Activated T-cell treated with anti-CD3 and anti-CD28 coated beads, Interleukin-2, amount 50 U/mL, for 4 hours (primary cell): ENCODE measurements at regions not wholly inside any gene's neighbourhood (a gene's known extent, or its start where the extent isn't known, plus 50 kb on each side); places are given as distances from the start of the nearest gene placed in this dataset.

ENCODE experiments used
- ATAC-seq, 2 donors: fragments of 200-7000 bp; cut with Tn5 transposase; one replicate each; pipeline ENCODE4 v1.10.0; 2021
- DNase-seq: peaks from one replicate; pipeline ENCODE4 v3.0.0-alpha.2; 2020
- H3K27me3 Mint-ChIP-seq: one replicate; pipeline ENCODE4 v1.8.0; 2021; ENCODE audit warnings: low read depth, mixed read lengths
- H3K36me3 Mint-ChIP-seq: one replicate; pipeline ENCODE4 v1.8.0; 2022; ENCODE audit warnings: mixed read lengths; ENCODE audit not compliant: insufficient read depth
- H3K4me1 Mint-ChIP-seq: one replicate; pipeline ENCODE4 v1.8.0; 2021; ENCODE audit warnings: low read depth, mixed read lengths
- H3K4me3 Mint-ChIP-seq: one replicate; pipeline ENCODE4 v1.8.0; 2021; ENCODE audit warnings: mild to moderate bottlenecking, moderate library complexity, mixed read lengths
- H3K9me3 Mint-ChIP-seq: one replicate; pipeline ENCODE4 v1.8.0; 2021; ENCODE audit warnings: mixed read lengths

DNA sequence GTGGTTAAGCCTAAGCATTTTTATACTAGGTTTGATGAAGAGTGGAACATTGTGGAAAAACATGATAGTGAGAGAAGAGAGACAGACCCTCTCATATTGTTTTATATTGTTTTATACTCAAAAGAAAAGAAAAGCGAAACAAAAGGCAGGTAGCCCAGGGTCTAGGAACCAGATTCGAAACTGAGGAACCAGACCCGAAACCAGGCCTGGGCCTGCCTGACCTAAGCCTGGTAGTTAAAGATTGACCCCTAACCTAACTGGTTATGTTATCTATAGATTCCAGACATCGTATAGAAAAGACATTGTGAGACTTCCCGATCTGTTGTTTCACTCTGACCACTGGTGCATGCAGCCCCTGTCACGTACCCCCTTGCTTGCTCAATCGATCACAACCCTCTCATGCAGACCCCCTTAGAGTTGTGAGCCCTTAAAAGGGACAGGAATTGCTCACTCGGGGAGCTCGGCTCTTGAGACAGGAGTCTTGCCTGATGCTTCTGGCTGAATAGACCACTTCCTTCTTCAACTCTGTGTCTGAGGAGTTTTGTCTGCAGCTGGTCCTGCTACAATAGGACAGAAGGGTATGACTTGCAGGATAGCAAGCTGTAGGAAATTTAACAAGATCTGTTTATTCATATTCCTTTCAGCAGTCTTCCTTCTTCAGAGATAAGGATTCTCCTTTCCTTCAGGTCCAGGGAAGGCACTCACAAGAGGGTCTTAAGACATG is 147.1 kb upstream of the PLEKHA5 start:
- H3K9me3 Mint-ChIP-seq: peaks cover 12% of the 10 kb centered on the region
- no peaks in the 10 kb centered on the region for H3K27me3 Mint-ChIP-seq
- ATAC-seq (no peak), DNase-seq (no peak)
- no peaks in the 10 kb centered on the region for H3K4me1 Mint-ChIP-seq
- H3K4me3 Mint-ChIP-seq: no peak overlapping the region
- no peaks in the 10 kb centered on the region for H3K36me3 Mint-ChIP-seq

DNA sequence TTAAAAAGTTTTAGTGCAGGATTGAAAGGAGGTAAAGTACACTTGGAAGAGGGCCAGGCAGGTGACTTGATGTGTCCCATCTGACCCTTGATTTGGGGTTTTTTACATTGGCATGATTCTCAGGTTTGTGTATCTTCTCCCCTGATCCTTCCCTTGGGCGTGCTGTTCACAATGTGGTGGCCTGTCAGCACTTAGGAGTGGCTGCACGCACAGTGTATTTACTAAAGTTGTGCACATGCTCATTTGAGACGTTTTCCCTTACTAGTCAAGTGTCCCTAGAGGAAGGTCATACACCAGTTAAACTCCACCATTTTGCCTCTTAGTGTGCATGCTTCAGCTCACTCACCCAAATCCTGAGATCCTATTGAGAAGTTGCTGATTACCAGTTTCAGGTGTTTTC is 145.7 kb upstream of the PLEKHA5 start:
- H3K27me3 Mint-ChIP-seq: no peaks in the 10 kb centered on the region
- no peak overlapping the region for H3K4me3 Mint-ChIP-seq
- peaks cover 5% of the 10 kb centered on the region for H3K9me3 Mint-ChIP-seq
- H3K36me3 Mint-ChIP-seq: no peaks in the 10 kb centered on the region
- ATAC-seq (no peak), DNase-seq (no peak)
- H3K4me1 Mint-ChIP-seq: no peaks in the 10 kb centered on the region

DNA sequence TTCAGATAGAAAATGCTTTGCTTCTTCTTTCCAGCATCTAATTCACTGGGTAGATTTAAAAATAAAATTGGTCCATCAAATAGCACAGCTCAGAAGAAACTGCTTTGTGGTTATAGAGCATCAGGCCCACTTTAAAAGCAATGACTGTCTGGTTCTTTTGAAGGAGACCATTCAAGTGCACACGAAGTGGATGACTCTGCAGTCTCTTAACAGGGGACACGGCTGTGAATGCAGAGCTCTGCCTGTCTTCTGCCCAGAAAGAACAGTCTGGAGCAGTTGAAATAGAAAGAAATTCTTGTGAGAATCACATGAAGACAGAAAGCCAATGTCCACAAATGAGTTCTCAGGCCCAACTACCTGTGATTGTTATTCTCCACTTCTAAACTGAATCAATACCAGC is 138.7 kb upstream of the PLEKHA5 start:
- H3K9me3 Mint-ChIP-seq: no peaks in the 10 kb centered on the region
- H3K4me1 Mint-ChIP-seq: no peaks in the 10 kb centered on the region
- ATAC-seq: no peak
- no peaks in the 10 kb centered on the region for H3K36me3 Mint-ChIP-seq
- H3K4me3 Mint-ChIP-seq: no peak overlapping the region
- no peak for DNase-seq
- H3K27me3 Mint-ChIP-seq: no peaks in the 10 kb centered on the region

DNA sequence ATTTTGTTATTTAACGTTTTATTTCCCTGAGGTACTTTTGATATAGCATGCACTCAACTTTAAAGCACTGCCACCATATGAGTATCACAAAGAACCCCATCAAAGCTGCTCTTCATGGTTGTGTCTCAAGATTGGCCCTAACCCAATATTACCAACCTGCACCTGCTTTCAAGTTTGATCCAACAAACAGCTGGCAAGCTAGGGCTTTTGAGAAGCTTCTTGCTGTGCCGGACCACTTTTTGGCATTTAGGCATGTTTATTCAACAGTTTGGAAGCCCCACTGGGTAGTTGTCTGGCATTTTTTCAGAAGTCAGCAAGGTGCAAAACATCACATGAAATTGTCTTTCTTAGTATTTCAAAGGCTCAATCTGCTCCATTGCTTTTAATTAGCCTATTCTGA is 137.2 kb upstream of the PLEKHA5 start:
- Mint-ChIP-seq H3K4me1 (no peaks in the 10 kb centered on the region), H3K27me3 (no peaks in the 10 kb centered on the region), H3K9me3 (no peaks in the 10 kb centered on the region), H3K4me3 (no peak overlapping the region), H3K36me3 (no peaks in the 10 kb centered on the region)
- DNase-seq (no peak), ATAC-seq (no peak)

DNA sequence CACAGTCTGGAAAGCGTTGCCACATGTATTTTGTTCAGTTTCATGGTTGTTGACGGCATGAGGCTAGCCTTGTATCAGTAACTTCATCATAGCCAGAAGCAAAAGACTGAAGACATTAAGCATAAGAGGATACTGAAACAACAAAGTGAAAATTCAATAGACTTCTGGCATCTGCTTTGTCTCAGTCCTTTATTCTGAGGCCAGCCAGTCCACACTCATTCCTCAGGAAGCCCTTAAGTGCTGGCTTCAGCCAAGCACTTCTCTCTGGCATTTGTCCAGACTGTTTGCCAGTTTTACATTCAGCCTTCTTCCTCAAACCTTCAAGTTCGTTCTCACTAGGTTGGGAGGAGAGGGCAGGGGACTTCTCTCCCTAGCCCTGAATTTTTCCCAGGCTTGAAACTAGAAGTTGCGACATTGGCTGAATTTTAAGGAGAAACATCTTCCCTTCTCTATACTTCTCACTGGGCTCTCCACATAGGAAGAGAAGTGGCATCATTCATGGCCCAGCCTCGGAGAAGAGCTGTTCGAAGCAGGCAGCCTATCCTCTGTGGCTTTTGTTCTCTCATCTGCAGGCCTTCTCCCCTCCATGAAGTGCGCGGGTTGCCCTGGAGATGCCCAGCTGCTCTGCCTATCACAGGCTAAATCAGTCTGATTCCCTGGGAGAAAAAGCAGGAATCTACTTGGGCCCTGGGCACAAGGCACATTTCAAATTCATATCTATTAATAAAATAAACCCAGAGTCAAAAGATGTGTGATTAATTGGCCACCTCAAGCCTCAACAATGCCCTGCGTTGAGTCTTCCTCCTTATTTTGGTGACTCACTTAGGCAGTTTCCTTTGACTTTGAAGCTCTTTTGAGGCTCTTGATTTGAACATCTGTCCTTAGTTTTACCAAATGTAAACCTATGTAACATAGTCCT is 130.9 kb upstream of the PLEKHA5 start:
- H3K27me3 Mint-ChIP-seq: no peaks in the 10 kb centered on the region
- no peaks in the 10 kb centered on the region for H3K36me3 Mint-ChIP-seq
- no peak overlapping the region for H3K4me3 Mint-ChIP-seq
- no peak for DNase-seq
- no peak for ATAC-seq
- H3K9me3 Mint-ChIP-seq: no peaks in the 10 kb centered on the region
- H3K4me1 Mint-ChIP-seq: no peaks in the 10 kb centered on the region

DNA sequence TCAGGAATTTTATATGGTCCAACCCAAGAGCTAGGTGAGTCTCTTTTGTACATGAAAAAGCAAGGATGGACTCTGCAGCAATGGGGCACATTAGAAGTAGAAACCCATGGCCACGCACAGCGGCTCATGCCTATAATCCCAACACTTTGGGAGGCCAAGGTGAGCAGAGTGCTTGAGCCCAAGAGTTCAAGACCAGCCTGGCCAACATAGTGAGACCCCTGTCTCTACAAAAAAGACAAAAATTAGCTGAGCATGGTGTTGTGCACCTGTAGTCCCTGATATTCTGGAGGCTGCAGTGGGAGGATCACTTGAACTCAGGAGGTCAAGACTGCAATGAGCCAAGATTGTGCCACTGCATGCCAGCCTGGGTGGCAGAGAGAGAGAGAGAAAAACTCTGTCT is 128.7 kb upstream of the PLEKHA5 start:
- H3K27me3 Mint-ChIP-seq: no peaks in the 10 kb centered on the region
- ATAC-seq (no peak), DNase-seq (no peak)
- no peaks in the 10 kb centered on the region for H3K4me1 Mint-ChIP-seq
- H3K4me3 Mint-ChIP-seq: no peak overlapping the region
- no peaks in the 10 kb centered on the region for H3K36me3 Mint-ChIP-seq
- H3K9me3 Mint-ChIP-seq: no peaks in the 10 kb centered on the region

DNA sequence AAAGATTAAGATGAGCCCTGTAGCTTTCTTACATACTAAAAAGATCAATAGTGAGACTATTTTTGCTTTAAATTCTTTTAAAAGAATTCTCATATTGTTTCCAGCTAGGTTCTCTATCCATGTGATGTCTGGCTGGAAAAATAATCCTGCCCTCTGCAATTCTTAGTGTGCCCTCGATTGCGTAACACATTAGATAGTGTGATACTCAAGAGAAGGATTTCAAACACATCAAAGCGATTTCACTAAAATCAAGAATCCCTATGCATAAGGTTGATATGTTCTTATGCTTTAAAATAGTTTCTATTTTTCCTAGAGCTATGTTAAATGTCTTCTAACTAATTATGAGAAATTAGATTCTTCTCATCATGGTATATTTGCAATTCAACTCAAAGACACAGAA is 127.3 kb upstream of the PLEKHA5 start:
- ATAC-seq: no peak
- Mint-ChIP-seq H3K27me3 (no peaks in the 10 kb centered on the region), H3K36me3 (no peaks in the 10 kb centered on the region), H3K4me3 (no peak overlapping the region), H3K4me1 (no peaks in the 10 kb centered on the region), H3K9me3 (no peaks in the 10 kb centered on the region)
- no peak for DNase-seq

DNA sequence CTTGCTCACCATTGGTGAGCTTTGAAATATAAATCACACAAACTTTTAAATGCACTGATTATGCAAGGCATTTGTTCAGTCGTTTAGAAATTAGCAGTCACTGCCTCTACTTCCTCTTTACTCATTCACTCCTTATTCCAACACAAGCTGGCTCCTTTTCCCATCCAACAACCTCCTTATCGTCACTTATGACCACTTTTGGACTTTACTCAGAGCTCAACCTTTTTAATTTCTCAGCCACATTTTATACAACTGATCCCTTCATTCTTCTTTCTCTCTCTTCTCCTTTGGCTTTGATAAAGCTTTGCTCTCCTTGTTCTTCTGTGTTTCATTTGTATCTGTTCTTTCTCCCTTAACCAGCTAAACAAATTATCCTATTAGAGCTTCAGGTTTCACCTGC is 126.4 kb upstream of the PLEKHA5 start:
- Mint-ChIP-seq H3K4me3 (no peak overlapping the region), H3K27me3 (no peaks in the 10 kb centered on the region), H3K9me3 (no peaks in the 10 kb centered on the region), H3K36me3 (no peaks in the 10 kb centered on the region), H3K4me1 (no peaks in the 10 kb centered on the region)
- DNase-seq (no peak), ATAC-seq (no peak)

DNA sequence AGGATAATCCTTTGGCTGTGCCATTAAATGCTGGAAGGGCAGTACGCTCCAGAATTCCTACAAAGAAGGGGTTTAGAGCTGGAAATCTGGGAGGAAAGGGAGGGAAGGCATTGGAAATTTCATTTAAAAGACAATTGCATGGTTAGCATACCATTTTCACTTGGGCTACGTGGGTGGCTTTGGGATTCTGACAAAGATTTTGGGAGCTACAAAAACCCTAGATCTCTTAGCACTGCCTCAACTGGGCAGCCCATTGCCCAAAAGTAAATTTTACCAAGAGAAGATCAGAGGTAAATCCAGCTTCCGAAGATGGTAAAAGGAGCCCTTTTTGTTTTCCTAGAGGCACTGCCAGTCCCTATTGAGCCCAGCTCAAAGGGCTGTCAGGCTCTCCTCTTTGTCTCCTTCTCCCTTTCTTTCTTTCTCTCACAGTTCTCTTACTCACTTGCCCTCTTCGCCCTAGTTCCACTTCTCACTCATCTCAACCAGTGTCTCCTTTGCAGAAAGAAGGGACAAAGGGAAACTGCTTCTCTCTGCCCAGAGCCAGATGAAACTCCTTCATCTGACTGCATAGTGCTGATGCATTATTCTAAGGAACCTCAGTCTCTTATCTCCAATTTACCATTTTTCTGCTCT is 125.4 kb upstream of the PLEKHA5 start:
- DNase-seq (no peak), ATAC-seq (no peak)
- Mint-ChIP-seq H3K4me3 (no peak overlapping the region), H3K4me1 (no peaks in the 10 kb centered on the region), H3K27me3 (no peaks in the 10 kb centered on the region), H3K9me3 (no peaks in the 10 kb centered on the region), H3K36me3 (no peaks in the 10 kb centered on the region)

DNA sequence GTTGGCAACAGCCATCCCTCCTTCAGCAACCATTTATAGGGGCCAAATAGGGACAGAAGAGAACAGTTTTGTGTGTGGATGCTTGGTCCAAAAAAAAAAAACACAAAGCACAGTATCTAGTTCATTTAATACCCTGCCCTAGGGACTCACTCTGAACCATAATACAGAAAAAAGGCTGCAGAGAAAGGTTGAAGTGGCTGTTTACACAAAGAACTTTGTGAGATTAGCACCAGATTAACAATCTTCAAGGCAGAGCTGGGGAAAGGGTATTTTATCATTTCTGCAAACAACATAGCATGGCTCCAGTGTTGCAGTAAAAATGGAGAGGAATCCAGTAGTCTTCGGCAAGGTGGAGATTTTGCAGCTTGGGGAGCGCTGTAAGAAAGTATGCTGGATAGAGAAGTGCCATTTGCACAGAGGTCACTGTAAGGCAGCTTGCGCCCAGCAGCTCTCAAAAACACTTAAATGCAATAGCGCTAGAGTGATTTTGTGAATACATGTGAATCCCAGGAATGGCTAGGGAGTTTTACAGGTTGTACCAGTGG is 124.2 kb upstream of the PLEKHA5 start:
- Mint-ChIP-seq H3K9me3 (no peaks in the 10 kb centered on the region), H3K4me3 (no peak overlapping the region), H3K36me3 (no peaks in the 10 kb centered on the region), H3K4me1 (no peaks in the 10 kb centered on the region), H3K27me3 (no peaks in the 10 kb centered on the region)
- DNase-seq: no peak
- ATAC-seq: no peak

DNA sequence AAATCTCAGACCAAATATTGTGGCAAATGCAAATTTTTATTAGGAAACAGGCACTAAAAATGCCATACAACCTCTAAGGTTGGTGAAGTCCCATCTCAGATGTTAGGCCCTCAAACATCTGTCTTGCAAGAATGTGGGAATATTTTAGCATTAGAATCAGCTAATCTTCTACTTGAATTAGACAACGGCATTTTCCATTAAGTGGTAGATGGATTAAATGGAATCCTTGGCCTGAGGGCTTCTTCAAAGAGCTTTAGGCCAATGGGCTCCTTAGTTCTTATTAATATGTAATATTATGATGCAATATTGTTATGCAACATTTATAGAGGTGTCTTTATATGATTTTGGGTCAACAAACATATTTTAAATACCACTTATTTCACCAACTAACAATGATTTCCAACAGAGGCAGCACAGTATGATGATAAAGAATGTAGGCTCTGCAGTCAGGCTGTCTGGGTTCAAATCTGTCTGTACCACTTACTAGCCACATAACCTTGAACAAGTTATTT is 122.9 kb upstream of the PLEKHA5 start:
- DNase-seq (no peak), ATAC-seq (no peak)
- H3K9me3 Mint-ChIP-seq: no peaks in the 10 kb centered on the region
- H3K4me3 Mint-ChIP-seq: no peak overlapping the region
- H3K4me1 Mint-ChIP-seq: no peaks in the 10 kb centered on the region
- H3K27me3 Mint-ChIP-seq: no peaks in the 10 kb centered on the region
- no peaks in the 10 kb centered on the region for H3K36me3 Mint-ChIP-seq

DNA sequence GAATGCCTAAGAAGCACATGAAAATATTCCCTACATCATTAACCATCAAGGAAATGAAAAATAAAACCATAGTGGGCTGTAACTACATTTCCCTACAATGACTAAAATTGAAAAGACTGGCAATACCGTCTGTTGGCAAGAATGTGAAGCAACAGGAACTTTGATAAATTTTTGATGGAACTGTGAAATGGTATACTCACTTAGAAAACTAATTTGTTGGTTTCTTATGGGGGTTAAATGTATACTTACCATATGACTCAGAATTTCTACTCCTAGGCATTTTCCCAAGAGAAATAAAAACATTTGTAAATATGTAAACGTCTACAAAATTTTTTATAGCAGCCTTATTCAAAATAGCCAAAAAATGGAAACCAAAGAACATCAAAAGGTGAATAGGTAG is 121.4 kb upstream of the PLEKHA5 start:
- H3K27me3 Mint-ChIP-seq: no peaks in the 10 kb centered on the region
- no peaks in the 10 kb centered on the region for H3K36me3 Mint-ChIP-seq
- DNase-seq (no peak), ATAC-seq (no peak)
- H3K9me3 Mint-ChIP-seq: no peaks in the 10 kb centered on the region
- no peak overlapping the region for H3K4me3 Mint-ChIP-seq
- no peaks in the 10 kb centered on the region for H3K4me1 Mint-ChIP-seq

DNA sequence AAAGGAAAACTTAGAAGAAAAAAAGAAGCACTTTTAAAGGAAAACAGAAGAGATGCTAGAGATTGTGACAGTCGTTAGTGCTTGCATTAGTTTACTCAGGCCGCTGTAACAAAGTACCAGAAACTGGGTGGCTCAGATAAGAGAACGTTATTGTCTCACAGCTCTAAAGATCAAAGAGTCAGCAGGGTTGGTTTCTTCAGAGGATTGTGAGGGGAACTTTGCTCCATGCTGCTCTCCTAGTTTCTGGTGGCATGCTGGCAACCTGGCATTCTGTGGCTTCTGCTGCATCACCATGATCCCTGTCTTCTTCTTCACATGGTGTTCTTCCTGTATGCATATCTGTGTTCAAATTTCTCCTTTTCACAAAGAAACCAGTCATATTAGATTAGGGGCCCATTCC is 119.4 kb upstream of the PLEKHA5 start:
- H3K4me3 Mint-ChIP-seq: no peak overlapping the region
- no peaks in the 10 kb centered on the region for H3K4me1 Mint-ChIP-seq
- no peak for ATAC-seq
- no peak for DNase-seq
- H3K36me3 Mint-ChIP-seq: no peaks in the 10 kb centered on the region
- H3K27me3 Mint-ChIP-seq: no peaks in the 10 kb centered on the region
- no peaks in the 10 kb centered on the region for H3K9me3 Mint-ChIP-seq

DNA sequence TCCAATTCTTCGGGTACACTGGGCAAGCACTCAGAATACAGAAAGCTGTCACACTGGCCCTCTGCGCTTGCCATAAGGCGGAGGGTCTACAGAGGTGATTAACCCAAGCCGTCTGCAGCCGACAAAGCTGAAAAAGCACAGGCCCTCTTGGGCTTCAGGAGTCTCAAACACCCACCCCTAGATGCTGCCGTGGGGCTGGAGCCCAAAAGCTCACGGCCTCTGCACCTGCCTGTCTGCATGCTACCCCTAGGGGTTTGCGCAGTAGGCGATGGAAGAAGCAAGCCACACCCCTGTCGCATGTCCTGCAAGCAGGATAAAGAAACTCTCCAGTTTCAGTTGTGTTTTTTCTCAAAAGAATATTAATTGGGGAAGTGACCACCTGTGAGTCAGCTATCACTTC is 118.8 kb upstream of the PLEKHA5 start:
- H3K4me1 Mint-ChIP-seq: no peaks in the 10 kb centered on the region
- no peaks in the 10 kb centered on the region for H3K9me3 Mint-ChIP-seq
- no peak for DNase-seq
- no peaks in the 10 kb centered on the region for H3K36me3 Mint-ChIP-seq
- no peak for ATAC-seq
- H3K27me3 Mint-ChIP-seq: no peaks in the 10 kb centered on the region
- no peak overlapping the region for H3K4me3 Mint-ChIP-seq
